NCI-H510A treated with DMSO at 0.1 percent for 48 hours (cell line): ENCODE measurements at regions not wholly inside any gene's neighbourhood (a gene's known extent, or its start where the extent isn't known, plus 50 kb on each side); places are given as distances from the start of the nearest gene placed in this dataset.

Experiments used
- DNase-seq: peaks from one replicate; lab custom pipeline; 2025; lab: John Stamatoyannopoulos, UW

GRCh38 chr4:22217480-22217879 is 268.9 kb upstream of the KCNIP4 start:
- DNase-seq = no peak

- no peak for DNase-seq
Measured at GRCh38 chr4:22216278-22216677, 267.7 kb upstream of the KCNIP4 start.

GRCh38 chr4:22215084-22215483 is 266.5 kb upstream of the KCNIP4 start:
- DNase-seq = no peak

GRCh38 chr4:22203711-22204011 is 255.1 kb upstream of the KCNIP4 start:
- DNase-seq = no peak

GRCh38 chr4:22202975-22203710 is 254.6 kb upstream of the KCNIP4 start:
- no peak for DNase-seq

GRCh38 chr4:22202246-22202974 is 253.8 kb upstream of the KCNIP4 start:
- no peak for DNase-seq

GRCh38 chr4:22201256-22201655 is 252.7 kb upstream of the KCNIP4 start:
- no peak for DNase-seq

GRCh38 chr4:22196551-22196950 is 248.0 kb upstream of the KCNIP4 start:
- no peak for DNase-seq

GRCh38 chr4:22192084-22192511 is 243.5 kb upstream of the KCNIP4 start:
- no peak for DNase-seq

GRCh38 chr4:22191565-22191964 is 243.0 kb upstream of the KCNIP4 start:
- DNase-seq = no peak

- no peak for DNase-seq
Measured at GRCh38 chr4:22190855-22191254, 242.3 kb upstream of the KCNIP4 start.

GRCh38 chr4:22187203-22187820 is 238.7 kb upstream of the KCNIP4 start:
- DNase-seq = no peak

GRCh38 chr4:22181736-22182135 is 233.2 kb upstream of the KCNIP4 start:
- no peak for DNase-seq

- no peak for DNase-seq
Measured at GRCh38 chr4:22179124-22179874, 230.7 kb upstream of the KCNIP4 start.

- DNase-seq = no peak
Measured at GRCh38 chr4:22174640-22175039, 226.1 kb upstream of the KCNIP4 start.

- DNase-seq = no peak
Measured at GRCh38 chr4:22170353-22170752, 221.8 kb upstream of the KCNIP4 start.

GRCh38 chr4:22167201-22167600 is 218.6 kb upstream of the KCNIP4 start:
- DNase-seq = no peak

- DNase-seq = no peak
Measured at GRCh38 chr4:22162454-22162853, 213.9 kb upstream of the KCNIP4 start.

- no peak for DNase-seq
Measured at GRCh38 chr4:22130741-22131140, 182.2 kb upstream of the KCNIP4 start.

- no peak for DNase-seq
Measured at GRCh38 chr4:22129454-22130029, 181.0 kb upstream of the KCNIP4 start.

- DNase-seq = no peak
Measured at GRCh38 chr4:22122062-22122461, 173.5 kb upstream of the KCNIP4 start.

- DNase-seq = no peak
Measured at GRCh38 chr4:22115262-22115661, 166.7 kb upstream of the KCNIP4 start.
